Posterior cingulate gyrus (tissue), 11 donors: ENCODE measurements at regions not wholly inside any gene's neighbourhood (a gene's known extent, or its start where the extent isn't known, plus 50 kb on each side); places are given as distances from the start of the nearest gene placed in this dataset.

Experiments
- DNase-seq, 10 donors: peaks; one replicate each; pipeline versions ENCODE4 v3.0.0 to v3.0.0-alpha.2; 2020 to 2021; ENCODE audit warnings: mixed read lengths in 3 of 10
- intact Hi-C: fragments of 100-400 bp; cut with DNase I; formaldehyde crosslinking; loops from one replicate; pipeline ENCODE4 v1.15.1; 2023

DNA sequence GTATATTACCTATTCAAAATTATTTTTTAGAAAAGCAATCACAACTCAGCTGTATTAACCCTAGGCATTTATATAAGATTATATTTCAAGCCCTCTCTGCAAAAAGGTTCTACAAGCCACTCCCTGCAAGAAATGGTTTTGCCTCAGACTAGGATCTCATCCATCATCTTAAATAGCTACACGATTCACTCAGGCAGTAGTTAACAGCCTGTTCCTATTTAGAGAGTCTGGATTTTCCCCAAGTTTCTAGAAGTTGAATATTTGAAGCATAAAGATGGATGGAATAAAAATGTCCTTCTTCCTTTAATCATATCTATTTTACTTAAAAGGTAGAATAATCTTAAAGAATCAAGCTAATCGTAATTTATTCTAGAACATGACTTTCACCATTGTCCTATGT lies 167.1 kb upstream of the STK17B start:
- intact Hi-C loops = no loop called here
- DNase-seq = no peak

DNA sequence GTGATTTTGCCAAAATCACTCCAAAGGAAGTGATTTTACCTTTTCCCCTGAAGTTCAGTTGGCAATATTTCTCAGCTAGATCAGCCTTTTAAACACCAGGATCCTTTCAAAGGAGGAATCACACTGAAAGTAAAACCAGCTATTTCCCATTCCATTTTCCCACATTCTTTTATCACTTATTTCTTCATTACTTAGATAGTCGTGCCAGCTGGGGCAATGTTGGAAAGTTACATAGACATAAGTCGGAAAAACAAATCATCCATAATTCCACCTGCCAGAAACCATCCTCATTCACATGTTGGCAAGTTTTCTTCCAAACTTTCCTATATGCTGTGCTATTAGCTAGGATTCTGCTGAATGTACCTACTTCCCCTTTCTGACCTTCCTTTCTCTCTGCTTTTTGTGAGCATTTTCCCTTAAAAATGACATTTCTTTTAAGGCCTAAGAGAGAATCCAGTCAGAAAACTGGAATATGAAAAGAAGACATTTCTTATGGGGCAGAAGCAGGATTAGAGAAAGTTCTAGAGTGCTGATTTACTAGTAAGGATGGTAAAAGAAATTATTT lies 170.0 kb upstream of the STK17B start:
- no peak for DNase-seq
- intact Hi-C loops = no loop called here

DNA sequence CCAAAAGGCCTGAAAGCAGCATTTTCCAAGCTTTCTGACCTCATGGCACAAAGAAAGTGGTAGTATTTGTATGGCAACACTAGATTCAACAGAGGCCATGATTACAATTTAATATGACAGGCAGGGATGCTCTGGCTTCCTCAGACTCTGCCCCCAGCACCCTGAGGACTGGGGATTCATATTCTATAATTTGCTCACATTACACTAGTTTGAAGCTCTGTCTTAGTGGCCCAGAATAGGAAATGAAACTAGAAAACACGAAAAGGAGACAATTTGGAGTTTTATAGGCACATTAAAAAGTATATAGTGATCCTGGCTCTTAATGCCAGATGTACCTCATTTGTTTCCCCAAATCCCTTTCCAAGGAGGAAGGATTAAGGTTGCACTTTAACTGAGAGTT lies 173.0 kb upstream of the STK17B start:
- no peak for DNase-seq
- intact Hi-C loops = no loop called here

DNA sequence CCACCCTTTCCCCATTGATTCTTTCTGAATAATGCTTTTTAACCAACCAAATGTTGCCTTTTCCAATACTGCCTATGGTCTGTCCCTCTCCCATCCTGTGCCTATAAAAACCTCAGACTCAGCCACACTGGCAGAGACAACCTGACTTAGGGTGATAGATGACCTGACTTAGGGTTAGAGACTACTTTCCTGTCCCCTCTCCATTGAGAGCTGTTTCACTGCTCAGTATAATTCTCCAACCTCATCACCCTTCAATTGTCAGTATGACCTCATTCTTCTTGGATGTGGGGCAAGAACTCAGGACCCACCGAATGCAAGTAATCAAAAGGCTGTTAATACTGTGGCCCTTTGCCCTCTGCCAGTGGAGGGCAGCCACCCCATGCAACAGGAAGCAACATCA lies 182.3 kb upstream of the STK17B start:
- no peak for DNase-seq
- intact Hi-C loops = no loop called here

DNA sequence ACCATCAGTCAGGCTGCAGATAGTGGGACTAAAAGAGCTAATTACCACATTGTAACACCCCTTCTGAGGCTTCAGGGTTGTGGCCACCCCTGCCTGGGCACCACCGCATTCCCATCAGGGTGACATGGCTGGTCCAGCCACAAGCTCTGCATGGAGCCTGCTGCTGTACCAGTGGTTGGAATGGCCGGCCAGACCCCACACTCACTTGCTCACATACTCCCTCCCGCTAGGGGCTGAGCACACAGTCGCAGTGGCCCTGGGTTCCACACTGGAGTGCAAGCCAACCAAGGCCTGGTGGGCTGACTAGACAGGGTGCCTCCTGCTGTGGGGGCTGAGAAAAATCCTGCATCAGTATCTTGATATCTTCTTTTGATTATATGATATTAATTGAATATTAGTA lies 182.8 kb upstream of the STK17B start:
- no peak for DNase-seq
- intact Hi-C loops = no loop called here

DNA sequence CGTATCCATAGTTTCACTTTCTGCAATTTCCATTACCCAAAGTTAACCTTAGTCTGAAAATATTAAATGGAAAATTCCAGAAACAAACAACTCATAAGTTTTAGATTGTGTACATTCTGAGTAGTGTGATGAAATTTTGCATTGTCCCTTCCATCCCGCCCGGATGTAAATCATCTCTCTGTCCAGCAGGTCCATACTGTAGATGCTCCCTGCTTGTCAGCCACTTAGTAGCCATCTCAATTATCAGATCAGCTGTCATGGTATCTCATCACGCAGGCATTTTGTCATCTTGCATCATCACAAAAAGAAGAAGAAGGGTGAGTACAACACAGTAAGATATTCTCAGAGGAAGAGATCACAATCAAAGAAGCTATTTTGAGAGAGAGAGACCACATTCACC lies 185.0 kb upstream of the STK17B start:
- intact Hi-C loops = no loop called here
- DNase-seq = no peak

DNA sequence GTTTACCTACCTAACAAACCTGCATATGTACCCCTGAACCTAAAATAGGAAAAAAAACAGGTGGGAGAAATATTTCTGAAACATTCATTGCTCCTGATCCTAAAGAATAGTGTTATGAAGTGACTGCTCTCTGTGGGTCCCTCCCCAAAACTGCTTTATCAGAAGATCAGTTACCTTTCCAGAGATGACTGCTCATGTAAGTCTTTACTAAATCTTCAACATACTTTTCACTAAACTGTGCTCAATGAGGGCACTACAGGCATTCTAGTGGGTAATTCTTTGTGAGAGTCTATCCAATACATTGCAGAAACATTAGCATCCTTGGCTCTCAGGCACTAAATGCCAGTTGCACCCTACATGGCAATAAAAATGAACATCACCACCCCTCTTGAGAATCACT lies 189.3 kb upstream of the STK17B start:
- intact Hi-C loops = no loop called here
- no peak for DNase-seq

DNA sequence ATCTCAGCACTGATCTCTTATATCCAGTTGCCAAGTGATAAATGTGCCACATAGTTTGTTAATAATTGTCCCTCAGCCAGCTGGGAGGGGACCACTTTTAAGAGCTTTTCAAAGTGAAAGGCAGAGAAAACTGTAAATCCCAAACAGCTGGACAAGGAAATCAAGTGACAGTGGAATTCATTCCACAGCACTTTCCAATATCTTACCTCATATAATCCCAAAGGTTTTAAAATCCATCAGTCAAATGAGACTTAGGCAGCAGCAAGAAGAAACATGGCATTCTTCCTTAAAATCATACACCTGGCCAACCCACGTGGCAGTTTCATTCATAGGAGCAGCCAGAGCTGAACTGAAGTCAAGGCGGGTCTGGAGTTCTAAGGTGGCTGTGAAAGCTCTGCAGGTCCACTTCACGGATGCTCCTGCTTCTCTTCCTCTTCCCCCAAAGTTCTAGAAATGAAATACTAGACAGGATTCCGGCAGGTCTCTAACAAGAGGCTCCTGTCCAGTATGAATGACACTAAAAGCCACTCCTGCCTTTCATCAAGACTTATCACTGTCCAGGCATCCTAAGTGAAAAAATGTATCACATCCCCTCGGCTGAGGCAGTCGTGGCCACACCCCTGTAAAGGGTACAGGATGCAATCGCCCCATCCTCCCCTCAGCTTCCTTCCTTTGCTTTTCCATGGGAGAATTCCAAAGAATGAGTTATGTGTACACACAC lies 190.4 kb upstream of the STK17B start:
- intact Hi-C loops = no loop called here
- no peak for DNase-seq

DNA sequence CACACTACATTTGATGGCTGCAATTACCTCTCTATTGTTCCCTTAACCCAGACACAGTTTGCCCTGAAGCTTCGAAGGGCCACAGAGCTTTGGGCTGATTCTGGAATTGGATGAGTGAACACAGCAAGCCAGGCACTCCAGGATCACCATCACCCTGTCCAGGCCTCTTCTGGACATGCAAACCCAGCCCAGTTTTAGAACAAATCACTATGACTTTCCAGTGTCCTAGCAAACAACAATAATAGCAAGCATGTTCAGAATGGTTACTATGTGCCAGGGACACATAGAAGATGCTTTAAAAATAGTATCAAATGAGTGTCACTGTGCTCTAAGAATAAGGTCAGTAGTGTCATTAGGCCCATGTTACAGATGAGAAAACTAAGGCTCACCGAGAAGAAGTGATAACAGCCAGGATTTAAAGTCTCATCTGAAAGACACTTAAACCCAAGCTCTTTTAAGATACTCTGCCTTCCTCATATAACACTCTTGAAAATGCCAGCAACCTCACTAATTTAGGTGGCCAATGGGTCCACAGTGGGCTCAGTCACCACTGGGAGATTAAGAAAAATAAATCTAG lies 191.7 kb upstream of the STK17B start:
- intact Hi-C loops = no loop called here

DNA sequence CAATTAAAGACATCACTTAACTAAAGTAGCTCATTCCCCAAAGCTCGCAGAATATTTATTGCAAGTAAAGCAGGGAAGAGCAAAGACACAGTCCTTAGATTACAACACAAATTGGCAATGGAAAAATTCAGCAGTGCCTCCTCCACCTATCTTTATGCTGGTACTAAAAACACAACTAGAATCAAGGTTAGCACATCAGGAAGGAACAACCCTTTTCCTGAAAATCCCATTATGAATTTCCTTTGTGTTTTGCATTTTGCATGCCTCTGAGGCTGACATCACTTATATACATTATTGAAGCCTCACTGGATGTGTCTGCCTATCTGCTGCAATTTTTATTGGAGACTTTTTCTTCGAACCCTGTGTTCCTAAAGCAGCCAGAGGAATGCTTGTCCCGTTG lies 193.8 kb upstream of the STK17B start:
- DNase-seq = no peak
- intact Hi-C loops = no loop called here

More for the DNA sequence above, 191.7 kb upstream of the STK17B start:
- DNase-seq = no peak

DNA sequence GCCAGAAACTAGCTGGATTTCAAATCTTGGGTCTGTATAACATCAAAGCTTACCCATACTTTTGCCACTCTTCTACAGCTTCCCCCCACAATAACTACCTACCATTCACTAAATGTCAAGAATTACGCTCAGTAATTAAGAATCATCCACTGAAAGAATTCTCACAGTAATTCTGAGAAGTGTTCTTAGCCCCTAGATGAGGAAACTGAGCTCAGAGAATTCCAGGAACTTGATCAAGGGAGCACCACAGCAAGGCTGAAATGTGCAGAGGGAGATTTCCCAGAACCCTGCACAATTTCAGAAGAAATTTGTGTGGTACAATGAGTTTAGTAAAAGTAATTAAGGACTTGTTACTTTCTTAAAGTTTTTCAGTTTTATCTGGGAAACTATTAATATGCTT lies 194.5 kb upstream of the STK17B start:
- intact Hi-C loops = no loop called here
- DNase-seq = no peak

DNA sequence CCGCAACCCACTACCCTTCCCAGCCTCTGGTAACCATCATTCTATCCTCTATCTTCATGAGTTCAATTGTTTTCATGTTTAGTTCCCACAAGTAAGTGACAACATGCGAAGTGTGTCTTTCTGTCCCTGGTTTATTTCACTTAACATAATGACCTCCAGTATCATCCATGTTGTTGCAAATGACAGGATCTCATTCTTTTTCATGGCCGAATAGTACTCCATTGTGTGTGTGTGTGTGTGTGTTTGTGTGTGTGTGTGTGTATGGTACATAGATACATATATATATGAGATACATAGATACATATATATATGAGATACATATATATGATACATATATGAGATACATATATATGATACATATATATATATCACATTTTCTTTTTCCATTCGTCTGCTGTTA lies 196.3 kb upstream of the STK17B start:
- DNase-seq = no peak
- intact Hi-C loops = no loop called here

DNA sequence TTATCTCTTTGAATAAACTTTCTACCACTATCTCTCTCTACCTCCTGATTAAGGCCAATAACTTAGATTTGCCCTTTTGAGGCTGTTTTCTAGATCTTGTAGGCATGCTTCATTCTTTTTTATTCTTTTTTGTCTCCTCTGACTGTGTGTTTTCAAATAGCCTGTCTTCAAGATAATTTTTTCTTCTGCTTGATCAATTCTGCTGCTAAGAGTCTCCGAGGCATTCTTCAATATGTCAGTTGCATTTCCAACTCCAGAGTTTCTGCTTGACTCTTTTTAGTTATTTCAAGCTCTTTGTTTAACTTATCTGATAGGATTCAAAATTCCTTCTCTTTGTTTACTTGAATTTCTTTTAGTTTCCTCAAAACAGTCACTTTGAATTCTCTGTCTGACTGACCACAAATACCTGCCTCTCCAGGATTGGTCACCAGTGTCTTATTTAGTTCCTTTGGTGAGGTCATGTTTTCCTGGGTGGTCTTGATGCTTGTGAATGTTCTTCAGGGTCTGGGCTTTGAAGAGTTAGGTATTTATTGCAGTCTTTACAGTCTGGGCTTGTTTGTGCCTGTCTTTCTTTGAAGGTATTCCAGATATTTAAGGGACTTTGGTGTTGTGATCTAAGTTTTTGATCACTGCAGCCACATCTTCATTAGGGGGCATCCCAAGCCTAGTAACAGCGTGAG lies 197.3 kb upstream of the STK17B start:
- no peak for DNase-seq

DNA sequence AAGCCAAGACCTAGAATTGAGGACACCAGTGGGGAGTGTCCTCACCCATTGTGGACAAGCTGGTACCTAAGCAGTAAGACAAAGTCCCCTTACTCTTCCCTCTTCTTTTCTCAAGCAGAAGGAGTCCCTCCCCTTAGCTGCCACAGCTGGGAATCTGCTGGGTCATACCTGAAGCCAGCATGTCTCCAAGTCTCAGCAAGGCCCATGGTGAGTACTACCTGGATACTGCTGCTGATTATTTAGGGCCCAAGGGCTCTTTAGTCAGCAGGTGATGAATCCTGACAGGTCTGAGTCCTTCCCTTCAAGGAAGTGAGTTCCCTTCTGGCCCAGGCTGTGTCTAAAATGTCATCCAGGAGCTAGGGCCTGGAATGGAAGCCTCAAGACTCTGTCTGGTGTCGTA lies 198.6 kb upstream of the STK17B start:
- intact Hi-C loops = no loop called here

More for the DNA sequence above, 197.3 kb upstream of the STK17B start:
- intact Hi-C loops = no loop called here

DNA sequence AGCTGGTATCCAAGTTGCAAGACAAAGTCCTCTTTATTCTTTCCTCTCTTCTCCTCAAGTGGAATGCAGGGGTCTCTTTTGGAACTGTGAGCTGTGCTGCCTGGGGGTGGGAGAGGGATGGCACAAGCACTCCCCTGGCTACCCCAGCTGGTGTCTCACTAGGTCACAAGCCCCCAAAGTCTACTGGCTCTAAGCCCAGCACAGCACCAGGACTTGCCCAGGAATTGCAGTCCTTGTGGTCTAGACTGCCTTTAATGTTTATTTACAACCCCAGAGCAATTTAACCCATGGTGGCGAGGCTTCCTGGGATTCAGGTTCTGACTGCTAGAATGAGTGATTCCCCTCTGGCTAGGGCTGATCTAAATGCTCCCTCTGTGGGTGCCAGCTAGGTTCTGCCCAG lies 199.0 kb upstream of the STK17B start:
- intact Hi-C loops = no loop called here
- no peak for DNase-seq

More for the DNA sequence above, 198.6 kb upstream of the STK17B start:
- no peak for DNase-seq

DNA sequence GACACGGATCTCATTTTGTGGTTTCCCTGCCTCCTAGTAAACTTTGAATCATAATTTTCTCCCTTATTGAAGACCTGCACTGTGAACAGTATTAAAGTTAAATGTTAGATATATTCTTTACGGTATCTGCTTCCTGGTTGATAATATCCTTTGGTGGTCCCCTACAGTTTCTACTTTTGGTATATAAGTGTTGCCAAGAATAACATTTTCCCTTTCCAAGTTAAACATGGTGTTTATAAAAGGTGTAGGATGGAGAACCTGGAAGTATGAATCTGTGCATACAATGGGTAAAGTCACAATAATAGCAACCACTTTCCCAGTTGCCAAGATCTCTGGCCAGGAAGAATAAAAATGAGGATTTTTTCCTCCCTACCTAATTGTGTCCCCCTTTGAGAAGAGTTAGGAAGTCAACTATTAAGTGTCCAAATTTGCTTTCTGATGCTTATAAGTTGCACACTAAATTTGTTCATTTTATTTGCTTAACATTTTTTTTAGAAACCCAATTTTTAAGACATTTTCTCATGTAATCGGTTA lies 201.0 kb upstream of the STK17B start:
- no peak for DNase-seq
- intact Hi-C loops = no loop called here

DNA sequence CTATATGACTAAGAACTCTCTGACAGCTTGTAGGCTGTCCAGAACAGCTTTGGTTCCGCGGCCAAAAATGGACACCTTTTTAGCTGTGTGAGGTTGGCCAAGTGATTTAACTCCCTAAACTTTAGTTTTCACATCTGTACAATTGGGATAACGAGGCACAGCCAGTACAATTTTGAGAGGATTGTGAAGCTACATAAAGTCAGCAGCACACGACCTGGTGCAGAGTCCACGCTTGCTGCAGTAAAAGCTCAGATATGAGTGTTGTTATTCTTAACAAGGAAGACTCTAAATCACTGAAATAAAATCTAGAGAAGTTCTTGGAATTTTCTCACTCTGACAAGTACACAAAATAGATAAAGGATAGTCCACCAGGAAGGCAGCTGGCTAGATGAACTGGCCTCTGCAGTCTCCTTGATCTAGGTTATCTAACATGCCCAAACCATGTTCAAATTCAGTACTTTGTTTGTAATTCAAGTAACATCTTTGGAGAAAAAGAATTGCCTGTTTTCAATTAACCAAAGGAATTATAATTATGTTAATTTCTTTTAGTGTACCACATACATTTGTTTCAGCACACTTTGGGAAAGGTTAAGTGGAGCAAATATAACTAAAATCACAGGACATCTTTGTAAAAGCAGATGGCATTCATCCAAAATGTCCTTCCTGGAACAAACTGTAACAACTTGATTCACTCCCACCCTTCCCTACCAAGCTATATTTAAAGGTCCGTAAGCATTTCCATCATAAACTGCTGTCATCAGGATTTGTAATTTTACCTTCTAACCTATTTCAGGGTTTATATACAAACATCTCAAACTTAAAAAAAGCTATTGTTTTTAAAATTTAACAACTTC lies 201.7 kb upstream of the STK17B start:
- DNase-seq = peak in 3 of 10 donors; percentile 16 to 69 (median 17)

DNA sequence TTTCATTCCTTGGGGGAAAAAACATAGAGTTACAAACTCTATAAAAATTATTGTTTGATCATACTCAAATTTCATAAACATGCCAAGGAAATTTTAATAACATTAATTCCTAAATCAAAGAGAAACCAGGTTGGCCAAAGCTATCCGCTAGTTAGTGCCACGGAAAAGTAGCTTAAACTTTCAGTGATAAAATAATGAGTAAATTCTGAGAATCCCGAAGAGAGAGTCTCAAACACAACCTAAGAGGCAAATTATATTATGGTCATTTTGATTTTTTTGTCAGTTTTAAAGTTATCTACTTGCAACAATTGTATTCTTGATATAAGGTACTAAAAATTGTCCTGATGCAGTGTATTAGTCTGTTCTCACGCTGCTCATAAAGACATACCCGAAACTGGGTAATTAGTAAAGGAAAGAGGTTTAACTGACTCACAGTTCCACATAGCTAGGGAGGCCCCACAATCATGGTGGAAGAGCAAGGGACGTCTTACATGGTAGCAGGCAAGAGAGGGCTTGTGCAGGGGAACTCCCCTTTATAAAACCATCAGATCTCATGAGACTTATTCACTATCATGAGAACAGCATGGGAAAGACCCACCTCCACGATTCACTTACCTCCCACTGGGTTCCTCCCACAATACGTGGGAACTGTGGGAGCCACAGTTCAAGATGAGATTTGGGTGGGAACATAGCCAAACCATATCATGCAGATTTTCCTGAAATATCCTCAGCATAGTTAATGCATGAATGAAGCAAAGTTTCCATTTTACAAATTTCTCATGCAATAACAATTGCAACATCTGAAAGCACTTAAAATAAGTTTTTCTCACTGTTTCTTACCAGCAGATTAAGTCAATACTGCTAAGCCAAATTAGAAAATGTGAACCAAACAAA lies 205.9 kb upstream of the STK17B start:
- intact Hi-C loops = no loop called here
- no peak for DNase-seq

More for the DNA sequence above, 201.7 kb upstream of the STK17B start:
- intact Hi-C loops = no loop called here

DNA sequence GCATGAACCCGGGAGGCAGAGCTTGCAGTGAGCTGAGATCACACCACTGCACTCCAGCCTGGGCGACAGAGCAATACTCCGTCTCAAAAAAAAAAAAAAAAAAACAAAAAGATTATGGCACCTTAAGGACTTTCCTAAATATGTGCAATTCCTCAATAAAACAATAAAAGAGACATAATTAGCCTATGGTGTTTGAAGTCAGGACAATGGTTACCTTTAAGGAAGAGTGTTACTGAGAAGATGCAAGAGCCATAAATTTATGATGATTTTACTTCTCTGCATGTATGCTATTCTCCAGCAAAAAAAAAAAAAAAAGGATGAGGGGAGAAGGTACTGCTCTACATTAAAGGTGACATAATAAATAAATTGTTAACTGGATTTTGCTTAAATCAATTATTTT lies 208.2 kb upstream of the STK17B start:
- intact Hi-C loops = no loop called here
- DNase-seq = no peak
